Activated naive CD4-positive, alpha-beta T cell treated with anti-CD3 and anti-CD28 coated beads, Interleukin-2, amount 10 ng/mL, durations not matched to agents 7 days and 5 days (primary cell): ENCODE measurements at regions not wholly inside any gene's neighbourhood (a gene's known extent, or its start where the extent isn't known, plus 50 kb on each side); places are given as distances from the start of the nearest gene placed in this dataset.

Experiments
- CTCF ChIA-PET: fragments of 350-600 bp; sonication (Branson Sonifier 250); formaldehyde crosslinking; loops from one replicate; lab custom pipeline; 2021; ENCODE audit warnings: antibody characterized with exemption; lab: Charles Lee
- DNase-seq: peaks from one replicate; pipeline ENCODE4 v3.0.0-alpha.2; 2020
- H3K27ac Mint-ChIP-seq: one replicate; pipeline ENCODE4 v1.8.0; 2021; ENCODE audit warnings: mild to moderate bottlenecking, moderate library complexity, mixed read lengths
- H3K27me3 Mint-ChIP-seq: one replicate; pipeline ENCODE4 v1.8.0; 2021; ENCODE audit warnings: mild to moderate bottlenecking, mixed read lengths
- H3K36me3 Mint-ChIP-seq: one replicate; pipeline ENCODE4 v1.8.0; 2021; ENCODE audit warnings: mixed read lengths
- H3K4me1 Mint-ChIP-seq: one replicate; pipeline ENCODE4 v1.8.0; 2021; ENCODE audit warnings: mixed read lengths
- H3K4me3 Mint-ChIP-seq: one replicate; pipeline ENCODE4 v1.8.0; 2021; ENCODE audit warnings: mild to moderate bottlenecking, moderate library complexity, mixed read lengths
- H3K9me3 Mint-ChIP-seq: one replicate; pipeline ENCODE4 v1.8.0; 2021; ENCODE audit warnings: mixed read lengths

DNA sequence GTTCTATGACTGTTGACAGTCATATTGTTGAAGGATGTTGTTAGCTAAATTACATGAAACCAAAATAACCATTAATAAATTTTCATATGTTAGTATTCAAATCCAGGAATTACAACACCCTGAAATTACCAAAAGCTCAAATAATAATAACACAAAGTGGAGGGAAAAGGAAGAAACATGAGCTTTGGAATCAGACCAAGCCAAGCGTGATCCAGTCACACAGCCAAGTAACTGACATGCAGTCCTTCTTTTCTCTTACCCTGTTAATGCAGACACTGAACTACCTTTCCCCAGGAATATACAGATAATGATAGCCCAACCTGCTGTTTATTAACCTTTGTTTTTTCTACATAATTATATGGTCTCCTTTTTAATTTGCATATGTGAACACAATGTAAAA is 130.2 kb downstream of the HS3ST1 start:
- Mint-ChIP-seq H3K27me3 (no peaks in the 10 kb centered on the region), H3K27ac (no peak overlapping the region), H3K9me3 (no peaks in the 10 kb centered on the region), H3K36me3 (no peaks in the 10 kb centered on the region), H3K4me1 (no peaks in the 10 kb centered on the region), H3K4me3 (no peak overlapping the region)
- DNase-seq: no peak
- CTCF ChIA-PET: no interaction called here

DNA sequence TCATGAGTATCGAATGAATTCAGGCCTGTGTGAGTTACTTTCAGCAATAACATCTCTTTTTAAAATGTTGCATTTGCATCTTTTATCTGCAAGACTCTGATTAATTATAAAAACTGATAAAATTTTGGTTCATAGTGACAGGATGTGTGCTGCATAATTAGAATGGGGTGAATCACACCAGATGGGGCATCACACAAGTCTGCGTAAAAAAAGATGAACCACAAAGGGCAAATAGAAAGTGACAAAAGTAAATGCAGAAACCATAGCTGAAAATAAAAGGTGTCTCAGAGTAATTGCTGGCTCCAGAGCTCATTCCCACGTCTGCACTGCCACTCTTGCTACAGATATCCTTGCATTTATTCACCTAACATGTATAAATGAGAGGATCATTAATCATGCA is 131.1 kb downstream of the HS3ST1 start:
- Mint-ChIP-seq H3K9me3 (no peaks in the 10 kb centered on the region), H3K27ac (no peak overlapping the region), H3K4me1 (no peaks in the 10 kb centered on the region), H3K27me3 (no peaks in the 10 kb centered on the region), H3K4me3 (no peak overlapping the region), H3K36me3 (no peaks in the 10 kb centered on the region)
- no peak for DNase-seq
- CTCF ChIA-PET: no interaction called here

DNA sequence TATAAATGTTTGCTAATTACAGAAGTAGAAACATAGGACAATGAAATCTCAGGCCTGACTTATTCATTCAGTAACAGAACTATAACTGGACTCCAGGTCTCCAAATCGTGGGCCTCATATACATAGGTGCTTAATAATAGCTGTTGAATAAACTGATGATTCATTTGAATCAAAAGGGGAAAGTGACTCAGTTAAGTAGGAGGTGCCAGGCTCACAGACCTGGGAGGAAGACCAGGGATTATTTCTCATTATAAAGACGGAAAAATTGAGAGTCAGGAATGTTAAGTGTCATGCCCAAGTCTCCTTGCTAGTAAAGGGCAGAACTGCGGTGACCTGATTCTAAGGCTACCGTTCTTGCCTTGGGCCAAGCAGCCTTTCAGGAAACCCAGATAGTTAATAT is 131.5 kb downstream of the HS3ST1 start:
- no peak overlapping the region for H3K4me3 Mint-ChIP-seq
- no peaks in the 10 kb centered on the region for H3K27me3 Mint-ChIP-seq
- H3K9me3 Mint-ChIP-seq: no peaks in the 10 kb centered on the region
- no peaks in the 10 kb centered on the region for H3K36me3 Mint-ChIP-seq
- CTCF ChIA-PET: no interaction called here
- DNase-seq: no peak
- no peak overlapping the region for H3K27ac Mint-ChIP-seq
- H3K4me1 Mint-ChIP-seq: no peaks in the 10 kb centered on the region

DNA sequence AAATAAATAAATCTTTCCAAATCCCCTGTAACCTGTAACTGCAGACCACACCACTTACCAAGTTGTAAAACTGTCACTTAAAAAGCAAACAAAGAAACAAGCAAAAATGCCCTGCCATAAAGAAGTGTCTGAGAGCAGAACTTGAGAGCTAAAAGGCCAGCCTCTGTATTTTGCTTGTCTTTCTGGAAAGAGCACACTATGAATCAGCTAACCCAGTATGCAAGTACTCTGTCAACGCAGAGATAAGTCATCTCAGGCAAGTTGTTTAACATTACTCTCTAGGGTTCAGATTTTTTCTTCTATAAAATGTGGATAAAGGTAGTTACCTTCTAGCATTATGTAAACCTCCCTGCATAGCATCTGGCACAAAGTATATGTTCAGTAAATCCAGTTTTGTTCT is 134.8 kb downstream of the HS3ST1 start:
- Mint-ChIP-seq H3K9me3 (no peaks in the 10 kb centered on the region), H3K36me3 (no peaks in the 10 kb centered on the region), H3K4me1 (no peaks in the 10 kb centered on the region), H3K27me3 (no peaks in the 10 kb centered on the region), H3K4me3 (no peak overlapping the region), H3K27ac (no peak overlapping the region)
- CTCF ChIA-PET: no interaction called here
- no peak for DNase-seq

DNA sequence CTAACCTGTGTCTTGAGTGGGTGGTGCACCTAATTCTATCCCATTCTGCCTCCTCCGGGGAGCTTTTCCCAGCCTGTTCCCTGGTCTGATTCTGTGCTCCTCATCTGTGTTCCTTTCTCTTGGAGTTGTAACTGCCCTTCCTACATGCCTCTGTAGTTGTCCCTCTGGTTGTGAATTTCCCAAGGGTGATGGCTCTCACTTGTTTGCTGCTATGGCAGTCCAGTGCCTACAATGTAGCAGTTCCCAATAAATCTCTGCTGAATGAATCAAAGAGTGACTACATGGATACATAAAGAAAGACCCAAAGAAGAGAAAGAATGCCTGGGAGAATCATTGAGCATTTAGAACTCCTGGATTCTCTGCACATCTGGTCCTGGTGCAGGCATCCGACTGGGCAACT is 141.6 kb downstream of the HS3ST1 start:
- H3K27me3 Mint-ChIP-seq: no peaks in the 10 kb centered on the region
- peaks cover 6% of the 10 kb centered on the region for H3K9me3 Mint-ChIP-seq
- no peak for DNase-seq
- CTCF ChIA-PET: no interaction called here
- no peaks in the 10 kb centered on the region for H3K36me3 Mint-ChIP-seq
- no peak overlapping the region for H3K4me3 Mint-ChIP-seq
- no peak overlapping the region for H3K27ac Mint-ChIP-seq
- H3K4me1 Mint-ChIP-seq: peaks cover 3% of the 10 kb centered on the region

DNA sequence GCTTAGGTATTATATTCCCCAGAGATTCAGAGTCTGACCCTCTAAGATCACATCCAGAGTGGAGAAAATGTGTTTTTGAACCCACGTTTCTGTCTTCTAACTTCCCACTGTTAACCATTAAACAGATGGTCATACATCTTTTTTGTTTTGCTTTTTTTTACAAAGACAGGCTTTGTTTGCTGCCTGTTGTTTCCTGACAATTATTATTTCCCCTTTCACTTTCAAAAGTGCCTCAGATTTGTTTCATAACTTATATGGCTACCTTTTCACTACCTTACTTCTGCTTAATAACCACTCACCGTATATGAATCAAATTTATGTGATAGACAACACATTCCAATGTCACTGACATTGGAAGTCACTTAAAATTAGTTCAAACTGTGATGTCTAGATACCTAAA is 142.2 kb downstream of the HS3ST1 start:
- no peak overlapping the region for H3K27ac Mint-ChIP-seq
- H3K4me3 Mint-ChIP-seq: no peak overlapping the region
- H3K4me1 Mint-ChIP-seq: peaks cover 3% of the 10 kb centered on the region
- H3K9me3 Mint-ChIP-seq: peaks cover 6% of the 10 kb centered on the region
- CTCF ChIA-PET: no interaction called here
- H3K27me3 Mint-ChIP-seq: no peaks in the 10 kb centered on the region
- no peak for DNase-seq
- H3K36me3 Mint-ChIP-seq: no peaks in the 10 kb centered on the region

DNA sequence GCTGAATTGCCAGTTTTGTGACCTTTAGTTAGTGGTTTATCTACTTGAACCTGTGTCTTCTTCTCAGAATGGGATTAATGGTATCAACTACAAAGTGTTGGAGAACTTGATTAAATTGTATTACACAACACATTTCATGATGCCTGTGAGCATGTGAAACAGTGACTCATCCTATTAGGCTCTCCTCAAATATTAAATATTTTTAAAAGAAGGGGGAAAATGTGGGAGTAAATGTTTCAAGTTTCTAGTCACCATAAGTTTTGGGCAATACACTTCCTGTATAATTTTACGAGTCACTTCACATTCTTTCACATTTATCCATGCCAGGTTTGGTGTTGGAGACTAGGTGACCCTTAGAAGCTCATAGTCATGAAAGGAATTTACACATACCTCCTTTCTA is 147.0 kb downstream of the HS3ST1 start:
- no peak overlapping the region for H3K4me3 Mint-ChIP-seq
- H3K36me3 Mint-ChIP-seq: no peaks in the 10 kb centered on the region
- no peak overlapping the region for H3K27ac Mint-ChIP-seq
- CTCF ChIA-PET: no interaction called here
- H3K27me3 Mint-ChIP-seq: no peaks in the 10 kb centered on the region
- no peak for DNase-seq
- H3K4me1 Mint-ChIP-seq: peaks cover 3% of the 10 kb centered on the region
- peaks cover 6% of the 10 kb centered on the region for H3K9me3 Mint-ChIP-seq

DNA sequence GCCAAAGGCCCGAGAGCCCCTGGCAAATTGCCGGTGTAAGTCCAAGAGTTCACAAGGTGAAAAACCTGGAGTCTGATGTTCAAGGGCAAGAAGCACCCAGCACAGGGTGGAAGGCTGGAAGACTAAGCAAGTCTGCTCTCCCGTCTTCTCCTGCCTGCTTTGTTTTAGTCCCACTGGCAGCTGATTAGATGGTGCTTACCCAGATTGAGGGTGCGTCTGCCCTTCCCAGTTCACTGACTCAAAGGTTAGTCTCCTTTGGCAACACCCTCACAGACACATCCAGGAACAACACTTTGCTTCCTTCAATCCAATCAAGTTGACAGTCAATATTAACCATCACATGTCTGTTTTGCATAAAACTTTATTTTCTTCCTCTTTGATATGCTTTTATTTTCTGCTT is 157.4 kb downstream of the HS3ST1 start:
- H3K27ac Mint-ChIP-seq: no peak overlapping the region
- CTCF ChIA-PET: no interaction called here
- no peaks in the 10 kb centered on the region for H3K27me3 Mint-ChIP-seq
- H3K4me1 Mint-ChIP-seq: no peaks in the 10 kb centered on the region
- H3K36me3 Mint-ChIP-seq: no peaks in the 10 kb centered on the region
- DNase-seq: no peak
- no peak overlapping the region for H3K4me3 Mint-ChIP-seq
- H3K9me3 Mint-ChIP-seq: no peaks in the 10 kb centered on the region

DNA sequence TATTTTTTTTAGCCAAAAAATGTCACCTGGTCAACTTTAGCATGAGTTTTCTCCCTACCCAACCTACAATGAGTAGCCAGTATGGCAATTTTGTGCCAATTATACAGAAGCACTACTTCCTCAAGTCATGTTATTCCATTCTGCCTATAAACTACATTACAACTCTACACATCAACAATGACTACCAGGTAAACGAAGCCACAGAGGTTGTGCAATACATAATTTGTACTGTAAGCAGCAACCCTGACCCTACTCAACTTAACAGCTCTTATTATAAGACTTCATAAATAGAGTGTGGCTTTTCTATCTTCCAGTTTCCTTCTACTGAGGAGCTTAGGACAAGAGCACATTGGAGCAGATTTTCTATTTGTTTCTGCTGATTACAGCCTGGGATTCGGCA is 160.5 kb downstream of the HS3ST1 start:
- Mint-ChIP-seq H3K27me3 (no peaks in the 10 kb centered on the region), H3K36me3 (no peaks in the 10 kb centered on the region), H3K27ac (no peak overlapping the region), H3K4me1 (no peaks in the 10 kb centered on the region), H3K9me3 (no peaks in the 10 kb centered on the region), H3K4me3 (no peak overlapping the region)
- CTCF ChIA-PET: no interaction called here
- DNase-seq: no peak

DNA sequence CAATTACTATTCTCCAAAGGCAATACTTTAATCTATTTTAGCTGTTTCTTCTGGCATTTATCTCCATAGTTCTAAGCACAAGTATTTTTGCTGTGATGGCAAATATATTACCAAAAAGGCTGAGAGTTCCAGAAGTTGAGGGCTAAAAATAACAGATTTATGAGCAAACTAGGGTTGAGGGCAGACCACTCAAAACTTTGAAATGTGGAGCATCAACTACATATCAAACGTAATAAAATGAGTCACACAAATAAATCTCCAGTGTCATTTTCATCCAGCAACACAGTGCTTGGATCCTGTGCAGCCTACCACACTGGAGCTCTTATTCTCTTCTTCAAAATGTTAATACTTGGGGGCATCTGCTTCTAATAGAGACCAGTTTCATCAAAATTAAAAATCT is 163.9 kb downstream of the HS3ST1 start:
- H3K27me3 Mint-ChIP-seq: no peaks in the 10 kb centered on the region
- H3K9me3 Mint-ChIP-seq: no peaks in the 10 kb centered on the region
- no peak overlapping the region for H3K4me3 Mint-ChIP-seq
- DNase-seq: no peak
- H3K4me1 Mint-ChIP-seq: no peaks in the 10 kb centered on the region
- CTCF ChIA-PET: no interaction called here
- H3K27ac Mint-ChIP-seq: no peak overlapping the region
- H3K36me3 Mint-ChIP-seq: no peaks in the 10 kb centered on the region

DNA sequence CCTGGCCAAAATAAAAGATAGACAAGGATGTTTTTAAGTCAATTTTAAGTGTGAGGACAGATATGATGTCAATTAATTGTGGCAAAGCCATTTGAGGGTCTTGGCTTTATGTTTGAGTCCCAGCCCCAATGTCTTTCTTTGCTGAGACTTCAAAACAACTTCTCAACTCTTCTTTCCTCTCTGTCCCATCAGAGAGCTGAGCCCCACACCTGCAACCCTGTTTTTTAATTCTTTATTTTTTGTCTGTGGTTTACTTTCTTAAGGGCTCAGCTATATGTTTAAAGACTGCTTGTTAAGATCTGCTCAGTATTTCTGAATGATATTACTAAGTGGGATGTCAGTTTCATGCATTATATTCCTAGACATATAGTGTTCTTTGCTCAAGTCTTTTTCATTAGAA is 164.3 kb downstream of the HS3ST1 start:
- Mint-ChIP-seq H3K27me3 (no peaks in the 10 kb centered on the region), H3K4me3 (no peak overlapping the region), H3K4me1 (no peaks in the 10 kb centered on the region), H3K36me3 (no peaks in the 10 kb centered on the region), H3K9me3 (no peaks in the 10 kb centered on the region), H3K27ac (no peak overlapping the region)
- CTCF ChIA-PET: no interaction called here
- DNase-seq: no peak

DNA sequence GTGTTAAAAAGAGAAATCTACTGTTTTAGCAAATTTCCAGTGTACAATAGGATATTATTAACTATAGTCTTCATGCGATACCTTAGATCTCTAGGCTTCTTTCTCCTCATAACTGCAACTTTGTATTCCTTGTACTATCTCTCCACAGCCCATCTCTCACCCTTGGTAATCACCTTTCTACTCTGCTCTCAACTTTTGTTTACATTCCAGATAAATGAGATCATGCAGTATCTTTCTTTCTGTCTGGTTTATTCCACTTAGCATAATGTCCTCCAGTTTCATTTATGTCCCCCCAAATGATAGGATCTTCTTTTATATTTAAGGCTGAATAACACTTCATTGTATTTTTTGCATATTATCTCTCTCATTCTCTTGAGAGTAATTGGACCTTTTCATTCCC is 165.5 kb downstream of the HS3ST1 start:
- CTCF ChIA-PET: no interaction called here
- no peak overlapping the region for H3K4me3 Mint-ChIP-seq
- no peaks in the 10 kb centered on the region for H3K27me3 Mint-ChIP-seq
- no peak overlapping the region for H3K27ac Mint-ChIP-seq
- H3K4me1 Mint-ChIP-seq: no peaks in the 10 kb centered on the region
- no peaks in the 10 kb centered on the region for H3K9me3 Mint-ChIP-seq
- no peak for DNase-seq
- H3K36me3 Mint-ChIP-seq: no peaks in the 10 kb centered on the region

DNA sequence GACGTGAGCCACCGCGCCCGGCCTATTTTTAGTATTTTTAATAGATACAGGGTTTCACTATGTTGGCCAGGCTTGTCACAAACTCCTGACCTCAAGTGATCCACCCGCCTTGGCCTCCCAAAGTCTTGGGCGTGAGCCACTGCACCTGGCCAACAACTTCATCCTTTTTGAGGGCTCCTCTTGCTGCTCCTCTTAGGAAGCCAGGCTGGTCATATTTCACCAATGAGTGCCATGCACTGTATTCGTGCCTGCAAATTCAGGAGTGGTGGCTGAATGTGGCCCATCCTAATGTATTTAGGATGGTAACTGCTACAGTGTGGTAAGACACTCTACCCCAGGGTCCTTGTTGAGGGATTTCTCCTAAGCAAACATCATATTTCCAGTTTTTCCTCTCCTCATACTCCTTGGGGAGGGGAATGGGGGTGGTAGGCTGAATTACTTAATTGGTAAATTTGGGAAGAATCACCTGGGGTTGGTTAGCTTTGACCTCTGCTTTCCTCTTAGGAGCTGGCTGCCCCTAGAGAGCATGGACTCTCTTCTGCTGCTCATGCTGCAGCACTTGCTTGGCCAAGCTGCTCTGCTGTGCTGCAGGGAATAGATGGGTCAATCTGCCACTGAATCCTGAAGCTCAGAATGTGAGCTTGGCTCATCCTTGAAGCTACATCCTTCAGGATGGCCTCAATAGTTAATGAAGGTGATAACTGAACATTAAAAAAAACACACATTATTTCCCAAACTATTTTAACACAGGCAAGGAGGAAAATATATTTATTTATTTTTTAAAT is 167.4 kb downstream of the HS3ST1 start:
- no peak for DNase-seq
- no peak overlapping the region for H3K4me3 Mint-ChIP-seq
- CTCF ChIA-PET: no interaction called here
- no peak overlapping the region for H3K27ac Mint-ChIP-seq
- H3K4me1 Mint-ChIP-seq: no peaks in the 10 kb centered on the region
- no peaks in the 10 kb centered on the region for H3K36me3 Mint-ChIP-seq
- no peaks in the 10 kb centered on the region for H3K27me3 Mint-ChIP-seq
- H3K9me3 Mint-ChIP-seq: no peaks in the 10 kb centered on the region

DNA sequence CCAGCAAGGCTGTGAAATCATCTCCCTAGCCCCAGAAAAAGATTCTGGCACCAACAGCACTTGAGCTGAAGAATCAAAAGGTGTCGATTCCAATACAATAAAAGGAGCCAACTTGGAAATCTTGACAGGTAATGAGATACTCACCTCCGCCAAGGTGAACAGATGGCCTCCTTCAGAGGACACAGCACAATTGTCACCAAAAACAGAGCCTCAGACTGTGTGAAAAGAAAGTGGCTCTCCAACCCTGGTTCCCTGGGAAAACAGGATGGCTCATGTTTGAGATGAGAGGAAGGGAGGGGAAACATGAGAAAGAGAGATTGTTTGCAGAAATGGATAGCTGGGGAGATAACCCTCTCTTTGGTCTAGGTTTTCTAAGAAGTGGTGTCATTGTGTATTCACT is 168.9 kb downstream of the HS3ST1 start:
- CTCF ChIA-PET: no interaction called here
- Mint-ChIP-seq H3K36me3 (no peaks in the 10 kb centered on the region), H3K4me1 (no peaks in the 10 kb centered on the region), H3K4me3 (no peak overlapping the region), H3K9me3 (no peaks in the 10 kb centered on the region), H3K27me3 (no peaks in the 10 kb centered on the region), H3K27ac (no peak overlapping the region)
- no peak for DNase-seq

DNA sequence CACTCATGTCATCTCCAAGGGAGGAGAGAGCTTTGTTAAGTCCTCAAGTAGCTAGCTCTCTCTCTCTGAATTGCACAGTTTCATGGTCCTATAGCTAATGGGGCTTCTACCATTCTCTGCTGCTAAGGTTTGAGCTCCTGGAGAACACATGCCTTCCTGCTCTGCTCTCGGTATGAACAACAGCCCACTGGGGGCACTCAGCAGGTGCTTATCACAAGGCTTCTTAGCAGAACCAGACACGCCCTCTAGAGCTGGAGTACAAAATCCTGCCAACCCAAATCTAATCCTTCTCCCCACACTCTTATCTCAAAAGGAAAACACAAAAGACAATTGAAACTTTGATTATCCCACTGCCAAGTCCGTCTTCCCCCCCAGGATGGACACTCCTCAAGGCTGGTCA is 176.5 kb downstream of the HS3ST1 start:
- CTCF ChIA-PET: no interaction called here
- no peak overlapping the region for H3K27ac Mint-ChIP-seq
- no peaks in the 10 kb centered on the region for H3K4me1 Mint-ChIP-seq

DNA sequence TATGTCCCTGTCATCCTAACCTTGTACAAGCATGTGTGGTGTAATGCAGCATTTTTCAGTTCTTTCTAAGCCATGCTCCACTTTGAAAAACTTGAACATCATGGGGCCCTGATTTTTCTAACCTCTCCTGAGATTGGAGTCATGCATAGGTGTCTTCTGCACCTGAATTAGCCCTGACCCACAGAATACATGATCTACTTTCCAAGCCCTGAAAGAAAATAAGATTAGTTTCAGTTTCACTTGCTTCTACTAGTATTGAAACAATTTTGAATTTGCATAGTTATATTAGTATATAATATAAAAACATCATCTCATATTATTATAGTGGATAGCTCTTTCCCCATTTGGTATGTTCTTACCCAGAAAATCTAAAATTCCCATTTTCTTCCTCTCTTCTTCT is 178.2 kb downstream of the HS3ST1 start:
- H3K27me3 Mint-ChIP-seq: no peaks in the 10 kb centered on the region
- DNase-seq: no peak
- H3K36me3 Mint-ChIP-seq: no peaks in the 10 kb centered on the region
- H3K9me3 Mint-ChIP-seq: no peaks in the 10 kb centered on the region
- no peak overlapping the region for H3K27ac Mint-ChIP-seq
- CTCF ChIA-PET: no interaction called here
- no peak overlapping the region for H3K4me3 Mint-ChIP-seq
- no peaks in the 10 kb centered on the region for H3K4me1 Mint-ChIP-seq

More for the DNA sequence above, 176.5 kb downstream of the HS3ST1 start:
- DNase-seq: no peak
- Mint-ChIP-seq H3K36me3 (no peaks in the 10 kb centered on the region), H3K4me3 (no peak overlapping the region), H3K27me3 (no peaks in the 10 kb centered on the region), H3K9me3 (no peaks in the 10 kb centered on the region)
